Renal cortex interstitium (tissue), 11 donors: ENCODE measurements at regions not wholly inside any gene's neighbourhood (a gene's known extent, or its start where the extent isn't known, plus 50 kb on each side); places are given as distances from the start of the nearest gene placed in this dataset.
A peak's percentile ranks its signal among the peaks of the same experiment; 100 is the strongest.
"Not testable (repeated sequence)": the region's sequence is repeated elsewhere in the genome, so short reads cannot be mapped to it uniquely, and the experiment has no call there.

Source experiments
- DNase-seq, 11 donors: peaks; one replicate each; pipeline ENCODE4 v3.0.0-alpha.2; 2013; ENCODE audit warnings: low read depth in 9 of 11, low spot score in 4 of 11; ENCODE audit errors: extremely low read depth in 1 of 11

- DNase-seq = no peak
These were observed 182.3 kb upstream of the MSX2 start for GRCh38 chr5:174542037-174542436.

- no peak for DNase-seq
These were observed 181.9 kb upstream of the MSX2 start for GRCh38 chr5:174542471-174542870.

- DNase-seq = no peak
These were observed 178.5 kb upstream of the MSX2 start for GRCh38 chr5:174545926-174546325.

GRCh38 chr5:174547814-174548213 is 176.6 kb upstream of the MSX2 start:
- DNase-seq = no peak

- no peak for DNase-seq
These were observed 175.1 kb upstream of the MSX2 start for GRCh38 chr5:174549254-174549653.

GRCh38 chr5:174550026-174550425 is 174.4 kb upstream of the MSX2 start:
- no peak for DNase-seq

- no peak for DNase-seq
These were observed 172.0 kb upstream of the MSX2 start for GRCh38 chr5:174552428-174552827.

GRCh38 chr5:174553556-174553955 is 170.8 kb upstream of the MSX2 start:
- DNase-seq = no peak

- DNase-seq = no peak
These were observed 168.7 kb upstream of the MSX2 start for GRCh38 chr5:174555726-174556125.

- DNase-seq = no peak
These were observed 167.6 kb upstream of the MSX2 start for GRCh38 chr5:174556756-174557155.

GRCh38 chr5:174558190-174558589 is 166.2 kb upstream of the MSX2 start:
- DNase-seq = no peak

GRCh38 chr5:174559141-174559540 is 165.2 kb upstream of the MSX2 start:
- no peak for DNase-seq

GRCh38 chr5:174559566-174560090 is 164.8 kb upstream of the MSX2 start:
- DNase-seq = no peak

GRCh38 chr5:174560861-174561260 is 163.5 kb upstream of the MSX2 start:
- DNase-seq = no peak

GRCh38 chr5:174563040-174563439 is 161.3 kb upstream of the MSX2 start:
- DNase-seq = not testable (repeated sequence)

- peak in 5 of 11 donors; percentile 13 to 38 (median 31) for DNase-seq
These were observed 160.5 kb upstream of the MSX2 start for GRCh38 chr5:174563899-174564298.

GRCh38 chr5:174567506-174568141 is 156.8 kb upstream of the MSX2 start:
- no peak for DNase-seq

- DNase-seq = no peak
These were observed 153.7 kb upstream of the MSX2 start for GRCh38 chr5:174570662-174571061.

- peak in 6 of 11 donors; percentile 10 to 36 (median 29) for DNase-seq
These were observed 152.6 kb upstream of the MSX2 start for GRCh38 chr5:174571662-174572397.

- DNase-seq = no peak
These were observed 151.8 kb upstream of the MSX2 start for GRCh38 chr5:174572591-174572990.
